Activated CD4-positive, alpha-beta memory T cell treated with anti-CD3 and anti-CD28 coated beads for 36 hours (primary cell): ENCODE measurements at regions not wholly inside any gene's neighbourhood (a gene's known extent, or its start where the extent isn't known, plus 50 kb on each side); places are given as distances from the start of the nearest gene placed in this dataset.

ENCODE experiments used
- CTCF ChIA-PET: fragments of 350-600 bp; sonication (Branson Sonifier 250); formaldehyde crosslinking; loops from one replicate; lab custom pipeline; 2021; ENCODE audit warnings: antibody characterized with exemption, inconsistent platforms; lab: Charles Lee
- POLR2A ChIA-PET: fragments of 350-600 bp; sonication (Branson Sonifier 250); formaldehyde crosslinking; loops from one replicate; lab custom pipeline; 2021; ENCODE audit warnings: antibody characterized with exemption; lab: Charles Lee
- DNase-seq: peaks from one replicate; pipeline ENCODE4 v3.0.0-alpha.2; 2020
- H3K27ac Mint-ChIP-seq: one replicate; pipeline ENCODE4 v1.8.0; 2021; ENCODE audit warnings: mixed read lengths
- H3K27me3 Mint-ChIP-seq: one replicate; pipeline ENCODE4 v1.8.0; 2021; ENCODE audit warnings: mixed read lengths
- H3K36me3 Mint-ChIP-seq: one replicate; pipeline ENCODE4 v1.8.0; 2021; ENCODE audit warnings: mixed read lengths
- H3K4me1 Mint-ChIP-seq: one replicate; pipeline ENCODE4 v1.8.0; 2021; ENCODE audit warnings: low read depth, mixed read lengths
- H3K4me3 Mint-ChIP-seq: one replicate; pipeline ENCODE4 v1.8.0; 2021; ENCODE audit warnings: mild to moderate bottlenecking, mixed read lengths
- H3K9me3 Mint-ChIP-seq: one replicate; pipeline ENCODE4 v1.8.0; 2021; ENCODE audit warnings: mixed read lengths
- intact Hi-C: fragments of 100-400 bp; cut with micrococcal nuclease; formaldehyde crosslinking; loops from one replicate; pipeline ENCODE4 v1.15.1; 2023

- Mint-ChIP-seq H3K36me3 (no peaks in the 10 kb centered on the region), H3K4me1 (no peaks in the 10 kb centered on the region), H3K4me3 (no peak overlapping the region), H3K27ac (no peak overlapping the region), H3K27me3 (no peaks in the 10 kb centered on the region), H3K9me3 (peaks cover 16% of the 10 kb centered on the region)
- intact Hi-C loops, result no loop called here
- POLR2A ChIA-PET, result no interaction called here
- DNase-seq, result no peak
- CTCF ChIA-PET, result no interaction called here
Observed at GRCh38 chr11:92702805-92703448, 266.5 kb upstream of the MTNR1B start.

DNA sequence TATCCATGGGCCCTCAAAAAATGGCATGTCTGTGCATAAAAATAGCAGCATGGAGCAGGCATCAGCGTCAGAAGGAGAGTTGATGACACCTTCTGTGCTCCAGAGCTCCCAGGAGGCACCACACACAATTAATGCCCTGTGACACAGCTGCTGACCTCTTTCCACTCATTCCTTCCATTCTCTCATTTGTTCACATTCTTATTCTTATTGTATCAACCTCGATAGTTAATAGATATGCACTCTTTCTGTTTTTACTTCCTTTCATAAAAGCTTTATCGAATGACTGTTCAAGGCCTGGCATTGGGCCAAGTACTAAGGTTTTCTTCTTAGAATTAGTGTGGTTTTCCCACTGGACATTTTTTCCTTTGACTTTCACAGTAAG lies 266.0 kb upstream of the MTNR1B start:
- POLR2A ChIA-PET, result no interaction called here
- Mint-ChIP-seq H3K27me3 (no peaks in the 10 kb centered on the region), H3K9me3 (peaks cover 16% of the 10 kb centered on the region), H3K4me3 (no peak overlapping the region), H3K27ac (no peak overlapping the region), H3K36me3 (no peaks in the 10 kb centered on the region), H3K4me1 (no peaks in the 10 kb centered on the region)
- CTCF ChIA-PET, result no interaction called here
- intact Hi-C loops, result no loop called here
- no peak for DNase-seq

- Mint-ChIP-seq H3K9me3 (peaks cover 16% of the 10 kb centered on the region), H3K4me1 (no peaks in the 10 kb centered on the region), H3K36me3 (no peaks in the 10 kb centered on the region), H3K27me3 (no peaks in the 10 kb centered on the region), H3K27ac (no peak overlapping the region), H3K4me3 (no peak overlapping the region)
- DNase-seq, result no peak
- intact Hi-C loops, result no loop called here
- ChIA-PET POLR2A (no interaction called here), CTCF (no interaction called here)
Observed at GRCh38 chr11:92707173-92707619, 262.3 kb upstream of the MTNR1B start.

GRCh38 chr11:92707665-92708064 lies 261.8 kb upstream of the MTNR1B start:
- H3K27ac Mint-ChIP-seq, result no peak overlapping the region
- intact Hi-C loops, result no loop called here
- H3K9me3 Mint-ChIP-seq, result peaks cover 16% of the 10 kb centered on the region
- ChIA-PET POLR2A (no interaction called here), CTCF (no interaction called here)
- no peak for DNase-seq
- H3K4me3 Mint-ChIP-seq, result no peak overlapping the region
- no peaks in the 10 kb centered on the region for H3K4me1 Mint-ChIP-seq
- no peaks in the 10 kb centered on the region for H3K36me3 Mint-ChIP-seq
- H3K27me3 Mint-ChIP-seq, result no peaks in the 10 kb centered on the region

- Mint-ChIP-seq H3K4me3 (no peak overlapping the region), H3K36me3 (no peaks in the 10 kb centered on the region), H3K9me3 (peaks cover 14% of the 10 kb centered on the region), H3K4me1 (no peaks in the 10 kb centered on the region), H3K27ac (no peak overlapping the region), H3K27me3 (no peaks in the 10 kb centered on the region)
- ChIA-PET POLR2A (no interaction called here), CTCF (no interaction called here)
- intact Hi-C loops, result no loop called here
- DNase-seq, result no peak
Observed at GRCh38 chr11:92709329-92709728, 260.1 kb upstream of the MTNR1B start.

GRCh38 chr11:92711926-92712325 lies 257.5 kb upstream of the MTNR1B start:
- H3K4me3 Mint-ChIP-seq, result no peak overlapping the region
- H3K36me3 Mint-ChIP-seq, result no peaks in the 10 kb centered on the region
- peaks cover 2% of the 10 kb centered on the region for H3K9me3 Mint-ChIP-seq
- H3K27ac Mint-ChIP-seq, result no peak overlapping the region
- ChIA-PET POLR2A (no interaction called here), CTCF (no interaction called here)
- DNase-seq, result no peak
- intact Hi-C loops, result no loop called here
- H3K4me1 Mint-ChIP-seq, result no peaks in the 10 kb centered on the region
- H3K27me3 Mint-ChIP-seq, result no peaks in the 10 kb centered on the region

DNA sequence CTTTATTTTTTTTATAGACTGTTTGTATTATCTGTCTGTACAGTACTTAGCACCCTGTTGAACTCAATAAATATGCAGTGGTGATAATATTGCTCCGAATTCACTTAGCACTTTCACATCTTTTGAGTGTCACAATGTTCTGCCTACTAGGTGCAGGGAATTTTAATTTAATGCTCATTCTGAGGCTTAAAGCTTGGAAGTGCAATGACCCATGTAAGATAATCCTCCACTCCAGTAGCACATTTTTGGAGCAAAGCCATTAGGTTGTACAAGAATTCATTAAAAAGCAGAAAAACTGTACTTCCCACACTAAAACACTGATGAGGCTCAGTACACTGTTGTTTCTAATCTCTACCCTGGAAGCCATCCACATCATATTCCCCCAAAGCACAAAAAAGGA lies 255.3 kb upstream of the MTNR1B start:
- H3K4me1 Mint-ChIP-seq, result no peaks in the 10 kb centered on the region

DNA sequence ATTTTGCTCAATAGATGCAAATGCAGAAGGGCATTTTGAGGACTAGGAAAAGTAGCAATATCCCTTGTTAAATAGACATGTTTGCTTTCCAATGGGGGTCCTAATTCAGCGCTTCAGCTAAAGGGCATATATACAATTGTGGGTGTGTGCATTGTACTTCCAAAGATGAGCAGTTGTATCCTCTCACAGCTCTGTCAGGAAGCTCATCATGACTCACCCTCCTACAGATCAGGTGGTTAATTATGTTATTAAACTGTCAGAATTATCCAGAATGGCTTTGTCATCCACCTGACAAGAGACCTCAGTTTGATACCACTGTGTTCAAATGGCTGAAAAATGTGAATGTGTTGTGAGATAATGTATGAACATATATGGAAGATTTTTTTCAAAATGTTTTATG lies 252.2 kb upstream of the MTNR1B start:
- Mint-ChIP-seq H3K4me1 (no peaks in the 10 kb centered on the region), H3K4me3 (no peak overlapping the region), H3K27me3 (no peaks in the 10 kb centered on the region), H3K27ac (no peak overlapping the region), H3K9me3 (peaks cover 2% of the 10 kb centered on the region), H3K36me3 (no peaks in the 10 kb centered on the region)
- ChIA-PET POLR2A (no interaction called here), CTCF (no interaction called here)
- intact Hi-C loops, result no loop called here
- DNase-seq, result no peak

More for the DNA sequence above, 255.3 kb upstream of the MTNR1B start:
- H3K27ac Mint-ChIP-seq, result no peak overlapping the region
- H3K27me3 Mint-ChIP-seq, result no peaks in the 10 kb centered on the region
- H3K4me3 Mint-ChIP-seq, result no peak overlapping the region
- DNase-seq, result no peak
- CTCF ChIA-PET, result no interaction called here
- POLR2A ChIA-PET, result no interaction called here
- H3K36me3 Mint-ChIP-seq, result no peaks in the 10 kb centered on the region
- intact Hi-C loops, result no loop called here
- H3K9me3 Mint-ChIP-seq, result peaks cover 2% of the 10 kb centered on the region

DNA sequence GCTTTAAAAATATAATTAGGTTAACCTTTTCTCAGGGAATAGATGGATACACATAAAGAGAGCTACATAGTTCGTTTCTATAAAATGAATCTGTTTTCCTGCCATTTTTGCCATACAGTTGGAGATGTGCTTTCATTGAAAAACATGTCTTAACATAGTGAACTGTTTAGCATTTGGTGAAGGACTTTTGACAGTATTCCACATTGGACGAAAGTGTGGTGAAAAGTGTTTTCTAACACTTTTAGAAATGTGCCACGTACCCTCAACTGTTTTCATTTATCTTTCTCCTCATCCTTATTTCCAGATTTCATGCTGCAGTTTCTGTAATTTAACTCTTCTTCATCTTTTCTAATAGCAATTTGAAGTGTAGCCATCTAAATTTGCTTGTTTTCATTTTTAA lies 249.1 kb upstream of the MTNR1B start:
- Mint-ChIP-seq H3K36me3 (no peaks in the 10 kb centered on the region), H3K27ac (no peak overlapping the region), H3K4me3 (no peak overlapping the region), H3K27me3 (no peaks in the 10 kb centered on the region), H3K9me3 (peaks cover 7% of the 10 kb centered on the region), H3K4me1 (no peaks in the 10 kb centered on the region)
- intact Hi-C loops, result no loop called here
- CTCF ChIA-PET, result no interaction called here
- POLR2A ChIA-PET, result no interaction called here
- DNase-seq, result no peak

DNA sequence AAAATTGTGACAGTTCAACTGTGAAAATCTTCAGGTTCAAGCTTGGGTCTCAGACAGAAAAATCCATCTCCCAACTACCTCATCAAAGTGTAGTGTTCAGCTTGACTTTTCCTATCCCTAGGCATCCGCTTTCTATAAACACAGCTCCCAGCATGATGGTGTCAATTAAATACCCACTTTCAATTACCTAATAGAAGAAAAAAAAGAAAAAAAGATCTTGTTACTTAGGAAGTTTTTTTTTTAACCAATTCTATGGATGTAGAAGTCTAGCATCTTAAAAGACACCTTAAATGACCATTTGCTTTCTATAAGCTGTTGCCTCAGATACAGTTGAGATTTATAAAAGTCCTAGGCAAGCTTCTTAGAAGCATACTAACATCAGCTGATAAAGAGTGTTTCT lies 244.1 kb upstream of the MTNR1B start:
- ChIA-PET CTCF (no interaction called here), POLR2A (no interaction called here)
- intact Hi-C loops, result no loop called here
- Mint-ChIP-seq H3K27me3 (no peaks in the 10 kb centered on the region), H3K27ac (no peak overlapping the region), H3K9me3 (peaks cover 5% of the 10 kb centered on the region), H3K4me3 (no peak overlapping the region), H3K36me3 (no peaks in the 10 kb centered on the region), H3K4me1 (no peaks in the 10 kb centered on the region)
- DNase-seq, result no peak

GRCh38 chr11:92727123-92727522 lies 242.3 kb upstream of the MTNR1B start:
- CTCF ChIA-PET, result interaction anchor here (1.1 kb wide), 1 partner anchor 12 kb away, joined by 3 read pairs; no protein-coding TSS in a partner anchor
- no peaks in the 10 kb centered on the region for H3K36me3 Mint-ChIP-seq
- H3K4me1 Mint-ChIP-seq, result no peaks in the 10 kb centered on the region
- DNase-seq, result no peak
- H3K9me3 Mint-ChIP-seq, result peaks cover 5% of the 10 kb centered on the region
- intact Hi-C loops, result no loop called here
- H3K27me3 Mint-ChIP-seq, result no peaks in the 10 kb centered on the region
- no peak overlapping the region for H3K4me3 Mint-ChIP-seq
- H3K27ac Mint-ChIP-seq, result no peak overlapping the region
- POLR2A ChIA-PET, result no interaction called here

- no peak overlapping the region for H3K4me3 Mint-ChIP-seq
- no peak for DNase-seq
- ChIA-PET POLR2A (no interaction called here), CTCF (no interaction called here)
- peaks cover 3% of the 10 kb centered on the region for H3K9me3 Mint-ChIP-seq
- no peaks in the 10 kb centered on the region for H3K36me3 Mint-ChIP-seq
- no peaks in the 10 kb centered on the region for H3K4me1 Mint-ChIP-seq
- no peaks in the 10 kb centered on the region for H3K27me3 Mint-ChIP-seq
- H3K27ac Mint-ChIP-seq, result no peak overlapping the region
- intact Hi-C loops, result no loop called here
Observed at GRCh38 chr11:92727769-92728168, 241.7 kb upstream of the MTNR1B start.

GRCh38 chr11:92728628-92729027 lies 240.8 kb upstream of the MTNR1B start:
- Mint-ChIP-seq H3K36me3 (no peaks in the 10 kb centered on the region), H3K4me1 (no peaks in the 10 kb centered on the region), H3K9me3 (peaks cover 3% of the 10 kb centered on the region), H3K27ac (no peak overlapping the region), H3K4me3 (no peak overlapping the region), H3K27me3 (no peaks in the 10 kb centered on the region)
- ChIA-PET POLR2A (no interaction called here), CTCF (no interaction called here)
- no peak for DNase-seq
- intact Hi-C loops, result no loop called here
